BJ (cell line): ENCODE measurements at regions not wholly inside any gene's neighbourhood (a gene's known extent, or its start where the extent isn't known, plus 50 kb on each side); places are given as distances from the start of the nearest gene placed in this dataset.

ENCODE experiments used
- CTCF ChIA-PET: fragments of 350-600 bp; formaldehyde crosslinking; extraction: SDS; loops from one replicate; lab custom pipeline; 2021; ENCODE audit warnings: antibody characterized with exemption, inconsistent platforms; lab: Yijun Ruan, JAX
- POLR2A ChIA-PET: fragments of 300-600 bp; sonication (Branson Sonifier 250); formaldehyde crosslinking; extraction: SDS; loops from one replicate; lab custom pipeline; 2021; ENCODE audit warnings: antibody characterized with exemption; lab: Charles Lee
- DNase-seq: peaks from one replicate; pipeline ENCODE4 v3.0.0-alpha.2; 2011; ENCODE audit warnings: low read depth
- H3K27me3 ChIP-seq: 2 replicates; pipeline ENCODE4 v1.6.0; 2011; ENCODE audit warnings: low read length; ENCODE audit not compliant: control insufficient read depth, insufficient read depth
- H3K36me3 ChIP-seq: 2 replicates; pipeline ENCODE4 v1.5.1; 2011; ENCODE audit warnings: low read length; ENCODE audit not compliant: control insufficient read depth, insufficient read depth
- H3K4me3 ChIP-seq: 2 replicates; pipeline ENCODE4 v1.5.1; 2011; ENCODE audit warnings: low read depth, mild to moderate bottlenecking, control low read depth, low read length
- CTCF ChIP-seq: IDR thresholded peaks from 2 replicates; pipeline ENCODE4 v1.5.1; 2011; ENCODE audit warnings: low read depth, mild to moderate bottlenecking, control low read depth, inconsistent platforms, low read length, moderate library complexity; ENCODE audit not compliant: insufficient read depth

GRCh38 chr14:87122166-87122565, 870.8 kb downstream of the GALC start:
- Histone ChIP-seq H3K36me3 (no peaks in the 10 kb centered on the region), H3K27me3 (no peaks in the 10 kb centered on the region), H3K4me3 (no peak overlapping the region)
- CTCF ChIA-PET, result no interaction called here
- no peak for TF ChIP-seq CTCF
- no peak for DNase-seq
- POLR2A ChIA-PET, result no interaction called here

- no peak for DNase-seq
- H3K4me3 ChIP-seq, result no peak overlapping the region
- no peaks in the 10 kb centered on the region for H3K27me3 ChIP-seq
- POLR2A ChIA-PET, result no interaction called here
- H3K36me3 ChIP-seq, result no peaks in the 10 kb centered on the region
- no peak for TF ChIP-seq CTCF
- CTCF ChIA-PET, result no interaction called here
Observed at GRCh38 chr14:87121716-87122115, 871.3 kb downstream of the GALC start.

DNA sequence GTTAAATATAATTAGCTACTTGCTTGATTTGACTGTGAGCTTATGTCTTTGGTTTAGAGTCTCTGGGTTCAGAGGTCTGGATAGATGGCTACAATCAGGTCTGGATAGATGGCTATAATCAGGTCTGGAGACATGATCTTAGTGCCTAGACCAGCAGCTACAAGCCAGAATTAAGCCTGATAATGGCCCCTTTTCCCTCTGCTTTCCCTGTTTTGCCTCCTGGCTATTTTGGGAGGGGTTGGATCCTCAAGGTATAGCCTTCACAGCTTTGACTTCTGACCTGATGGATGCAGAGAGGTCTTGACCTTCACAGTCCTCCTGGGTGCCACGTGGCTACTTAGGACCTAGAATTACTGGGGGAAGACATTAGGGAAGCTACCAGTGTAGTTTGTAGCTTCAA, 877.7 kb downstream of the GALC start:
- Histone ChIP-seq H3K36me3 (no peaks in the 10 kb centered on the region), H3K27me3 (no peaks in the 10 kb centered on the region), H3K4me3 (no peak overlapping the region)
- CTCF ChIA-PET, result no interaction called here
- DNase-seq, result no peak
- no peak for TF ChIP-seq CTCF
- POLR2A ChIA-PET, result no interaction called here

DNA sequence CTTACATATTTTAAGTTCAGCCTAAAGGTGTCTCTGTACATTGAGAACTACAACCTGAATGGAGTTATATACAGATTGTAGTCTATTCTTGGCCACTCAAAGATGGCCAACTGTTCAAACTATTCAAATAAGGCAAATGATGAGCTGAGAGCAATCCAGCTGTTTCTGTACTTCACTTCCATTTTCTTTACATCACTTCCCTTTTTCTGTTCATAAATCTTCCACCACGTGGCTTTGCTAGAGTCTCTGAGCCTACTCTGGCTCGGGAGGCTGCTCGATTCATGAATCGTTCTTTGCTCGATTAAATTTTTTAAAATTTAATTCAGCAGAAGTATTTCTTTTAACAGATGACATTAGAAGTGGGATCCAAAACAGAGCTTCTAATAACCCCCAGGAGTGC, 879.7 kb downstream of the GALC start:
- CTCF ChIA-PET, result interaction anchor here (0.5 to 1.1 kb wide), 2 partner anchors 46 to 101 kb away, joined by 3 to 4 read pairs; no protein-coding TSS in a partner anchor
- H3K27me3 ChIP-seq, result no peaks in the 10 kb centered on the region
- no peaks in the 10 kb centered on the region for H3K36me3 ChIP-seq

DNA sequence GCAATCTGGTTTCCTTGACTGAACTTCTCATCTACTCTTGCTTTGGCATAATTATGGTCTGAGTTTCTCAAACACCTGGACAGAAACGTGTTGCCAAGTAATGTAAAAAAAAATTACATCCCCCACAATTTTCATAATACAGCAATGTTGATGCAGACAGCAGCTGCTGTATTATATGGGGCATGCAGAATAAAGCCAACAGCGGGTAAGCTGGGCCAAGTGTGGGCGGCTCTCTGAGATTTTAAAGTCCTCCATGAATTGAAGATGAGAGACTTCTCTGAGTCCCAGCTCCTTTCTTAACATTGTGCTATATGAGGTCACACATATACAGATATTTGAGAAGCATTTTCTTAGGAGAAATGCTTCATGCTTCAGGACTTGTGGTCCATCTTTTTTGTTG, 881.2 kb downstream of the GALC start:
- POLR2A ChIA-PET, result interaction anchor here (0.6 kb wide), 1 partner anchor 778 kb away, joined by 3 read pairs; no protein-coding TSS in a partner anchor
- no peak for DNase-seq
- Histone ChIP-seq H3K36me3 (no peaks in the 10 kb centered on the region), H3K27me3 (no peaks in the 10 kb centered on the region), H3K4me3 (no peak overlapping the region)
- TF ChIP-seq CTCF, result no peak
- CTCF ChIA-PET, result no interaction called here

More for the DNA sequence above, 879.7 kb downstream of the GALC start:
- no peak for TF ChIP-seq CTCF
- POLR2A ChIA-PET, result no interaction called here
- no peak for DNase-seq
- no peak overlapping the region for H3K4me3 ChIP-seq
